Fibroblast of skin of abdomen (primary cell): ENCODE measurements at regions not wholly inside any gene's neighbourhood (a gene's known extent, or its start where the extent isn't known, plus 50 kb on each side); places are given as distances from the start of the nearest gene placed in this dataset.
"Not testable (repeated sequence)": the region's sequence is repeated elsewhere in the genome, so short reads cannot be mapped to it uniquely, and the experiment has no call there.

Experiments
- DNase-seq: peaks from one replicate; pipeline ENCODE4 v3.0.0-alpha.2; 2013

GRCh38 chr1:218880484-218881060 is 293.1 kb upstream of the LYPLAL1 start:
- no peak for DNase-seq

GRCh38 chr1:218882454-218882853 is 291.2 kb upstream of the LYPLAL1 start:
- DNase-seq = no peak

- DNase-seq = peak; percentile 36
These were observed 287.4 kb upstream of the LYPLAL1 start for GRCh38 chr1:218886101-218886871.

- DNase-seq = no peak
These were observed 286.3 kb upstream of the LYPLAL1 start for GRCh38 chr1:218887141-218887925.

GRCh38 chr1:218890451-218890850 is 283.2 kb upstream of the LYPLAL1 start:
- DNase-seq = no peak

- no peak for DNase-seq
These were observed 282.1 kb upstream of the LYPLAL1 start for GRCh38 chr1:218891577-218891976.

- no peak for DNase-seq
These were observed 278.6 kb upstream of the LYPLAL1 start for GRCh38 chr1:218895064-218895587.

- no peak for DNase-seq
These were observed 277.5 kb upstream of the LYPLAL1 start for GRCh38 chr1:218896202-218896601.

GRCh38 chr1:218898921-218899320 is 274.8 kb upstream of the LYPLAL1 start:
- no peak for DNase-seq

- no peak for DNase-seq
These were observed 273.1 kb upstream of the LYPLAL1 start for GRCh38 chr1:218900615-218901014.

- no peak for DNase-seq
These were observed 269.3 kb upstream of the LYPLAL1 start for GRCh38 chr1:218904416-218904815.

GRCh38 chr1:218916720-218917119 is 257.0 kb upstream of the LYPLAL1 start:
- DNase-seq = no peak

- no peak for DNase-seq
These were observed 256.0 kb upstream of the LYPLAL1 start for GRCh38 chr1:218917656-218918055.

- no peak for DNase-seq
These were observed 247.9 kb upstream of the LYPLAL1 start for GRCh38 chr1:218925777-218926176.

GRCh38 chr1:218926631-218927030 is 247.0 kb upstream of the LYPLAL1 start:
- DNase-seq = no peak

- DNase-seq = no peak
These were observed 243.7 kb upstream of the LYPLAL1 start for GRCh38 chr1:218930000-218930399.

GRCh38 chr1:218930472-218931241 is 243.0 kb upstream of the LYPLAL1 start:
- DNase-seq = peak; percentile 53

GRCh38 chr1:218931324-218931723 is 242.4 kb upstream of the LYPLAL1 start:
- no peak for DNase-seq

- DNase-seq = peak; percentile 30
These were observed 240.2 kb upstream of the LYPLAL1 start for GRCh38 chr1:218933513-218933912.

GRCh38 chr1:218935408-218935807 is 238.3 kb upstream of the LYPLAL1 start:
- not testable (repeated sequence) for DNase-seq

GRCh38 chr1:218938259-218938658 is 235.4 kb upstream of the LYPLAL1 start:
- no peak for DNase-seq

GRCh38 chr1:218939095-218939494 is 234.6 kb upstream of the LYPLAL1 start:
- no peak for DNase-seq

GRCh38 chr1:218942431-218942830 is 231.2 kb upstream of the LYPLAL1 start:
- no peak for DNase-seq
